ENCODE measurements at regions not wholly inside any gene's neighbourhood (a gene's known extent, or its start where the extent isn't known, plus 50 kb on each side); places are given as distances from the start of the nearest gene placed in this dataset.

- no peak for DNase-seq
These were observed 221.5 kb upstream of the CDH19 start for GRCh38 chr18:66825347-66825746.

GRCh38 chr18:66819235-66819634, 215.3 kb upstream of the CDH19 start:
- no peak for DNase-seq

GRCh38 chr18:66813138-66813537, 209.2 kb upstream of the CDH19 start:
- DNase-seq: no peak

- no peak for DNase-seq
These were observed 191.2 kb upstream of the CDH19 start for GRCh38 chr18:66795051-66795450.

GRCh38 chr18:66792466-66792865, 188.6 kb upstream of the CDH19 start:
- no peak for DNase-seq

- DNase-seq: no peak
These were observed 176.7 kb upstream of the CDH19 start for GRCh38 chr18:66780609-66781008.

GRCh38 chr18:66778048-66778447, 174.2 kb upstream of the CDH19 start:
- no peak for DNase-seq

- no peak for DNase-seq
These were observed 165.5 kb upstream of the CDH19 start for GRCh38 chr18:66769375-66769774.

- no peak for DNase-seq
These were observed 160.3 kb upstream of the CDH19 start for GRCh38 chr18:66764230-66764629.

GRCh38 chr18:66761166-66761565, 157.3 kb upstream of the CDH19 start:
- no peak for DNase-seq

- DNase-seq: no peak
These were observed 156.7 kb upstream of the CDH19 start for GRCh38 chr18:66760559-66760958.

GRCh38 chr18:66759050-66759828, 155.3 kb upstream of the CDH19 start:
- no peak for DNase-seq

GRCh38 chr18:66757946-66758345, 154.1 kb upstream of the CDH19 start:
- no peak for DNase-seq

- no peak for DNase-seq
These were observed 150.4 kb upstream of the CDH19 start for GRCh38 chr18:66754335-66754734.

- DNase-seq: no peak
These were observed 148.8 kb upstream of the CDH19 start for GRCh38 chr18:66752733-66753132.

- no peak for DNase-seq
These were observed 145.7 kb upstream of the CDH19 start for GRCh38 chr18:66749481-66750035.

- no peak for DNase-seq
These were observed 145.1 kb upstream of the CDH19 start for GRCh38 chr18:66749030-66749429.

GRCh38 chr18:66742832-66743231, 138.9 kb upstream of the CDH19 start:
- no peak for DNase-seq

- no peak for DNase-seq
These were observed 132.0 kb upstream of the CDH19 start for GRCh38 chr18:66735933-66736332.

- no peak for DNase-seq
These were observed 130.6 kb upstream of the CDH19 start for GRCh38 chr18:66734451-66734850.

GRCh38 chr18:66731890-66732289, 128.0 kb upstream of the CDH19 start:
- no peak for DNase-seq

- no peak for DNase-seq
These were observed 125.8 kb upstream of the CDH19 start for GRCh38 chr18:66729442-66730239.

GRCh38 chr18:66728951-66729350, 125.1 kb upstream of the CDH19 start:
- DNase-seq: no peak

- no peak for DNase-seq
These were observed 124.1 kb upstream of the CDH19 start for GRCh38 chr18:66727991-66728390.

All from activated gamma-delta T cell treated with Interleukin-2 at 50 U/mL for 16 hours (primary cell).